Stimulated activated CD4-positive, alpha-beta T cell treated with anti-CD3 and anti-CD28 coated beads, Interleukin-1b, Interleukin-23, amount 100 ng/mL, for 4 hours (primary cell): ENCODE measurements at regions not wholly inside any gene's neighbourhood (a gene's known extent, or its start where the extent isn't known, plus 50 kb on each side); places are given as distances from the start of the nearest gene placed in this dataset.
"Not testable (repeated sequence)": the region's sequence is repeated elsewhere in the genome, so short reads cannot be mapped to it uniquely, and the experiment has no call there.

Source experiments
- DNase-seq, 2 donors: peaks; one replicate each; pipeline ENCODE4 v3.0.0-alpha.2; 2020; ENCODE audit warnings: low read depth in 2 of 2

- DNase-seq, result no peak
These were observed 206.4 kb downstream of the LRRK2 start for GRCh38 chr12:40431169-40431568.

DNA sequence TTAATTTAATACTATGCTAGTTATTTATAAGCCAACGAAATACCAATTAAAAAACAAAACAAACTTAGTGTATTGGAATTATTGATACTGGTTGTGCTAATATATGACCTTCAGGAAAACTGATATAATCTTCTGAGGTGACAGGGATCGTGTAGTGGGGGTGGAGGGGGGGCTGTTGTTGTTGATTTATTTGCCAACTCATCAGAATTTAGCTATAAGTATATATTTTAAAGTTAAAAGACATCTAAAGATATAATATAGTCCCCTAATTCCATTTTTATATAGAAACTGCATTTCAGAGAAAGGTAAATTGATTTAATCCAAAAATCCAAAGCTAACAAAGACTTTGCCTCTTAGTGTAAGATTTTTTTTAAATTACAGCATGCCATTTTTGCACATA lies 210.5 kb downstream of the LRRK2 start:
- no peak for DNase-seq

GRCh38 chr12:40435951-40436350 lies 211.2 kb downstream of the LRRK2 start:
- no peak for DNase-seq

GRCh38 chr12:40436564-40436963 lies 211.8 kb downstream of the LRRK2 start:
- DNase-seq, result no peak

DNA sequence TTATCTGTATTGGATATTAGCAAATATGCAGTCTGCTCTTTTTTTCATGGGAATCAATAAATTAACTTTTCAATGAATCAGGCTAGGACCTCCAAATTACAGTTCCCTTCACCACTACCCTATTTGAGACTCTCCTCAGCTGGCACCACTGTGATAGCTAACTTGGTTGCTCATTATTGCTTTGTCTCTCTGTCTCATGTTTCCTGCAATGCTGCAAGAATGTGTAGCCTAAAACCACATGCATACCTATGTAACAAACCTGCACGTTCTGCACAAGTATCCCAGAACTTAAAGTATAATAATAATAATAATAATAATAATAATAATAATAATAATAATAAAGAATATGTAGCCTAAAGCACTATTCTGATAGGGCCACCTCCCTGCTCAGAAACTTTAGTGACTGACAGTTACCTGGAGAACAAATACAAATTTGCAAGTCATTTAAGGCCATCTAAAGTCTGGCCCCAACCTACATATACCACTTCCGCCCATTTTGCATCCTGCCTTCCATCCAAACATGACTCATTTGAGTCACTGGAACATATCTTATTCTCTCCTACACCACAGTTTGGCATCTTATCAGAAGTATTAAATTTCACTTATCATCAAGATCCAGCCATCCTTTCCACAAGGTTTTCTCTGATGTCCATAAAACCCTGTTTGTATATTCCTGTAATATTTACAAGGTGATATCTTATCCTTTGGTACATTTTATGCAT lies 215.1 kb downstream of the LRRK2 start:
- DNase-seq, result no peak

DNA sequence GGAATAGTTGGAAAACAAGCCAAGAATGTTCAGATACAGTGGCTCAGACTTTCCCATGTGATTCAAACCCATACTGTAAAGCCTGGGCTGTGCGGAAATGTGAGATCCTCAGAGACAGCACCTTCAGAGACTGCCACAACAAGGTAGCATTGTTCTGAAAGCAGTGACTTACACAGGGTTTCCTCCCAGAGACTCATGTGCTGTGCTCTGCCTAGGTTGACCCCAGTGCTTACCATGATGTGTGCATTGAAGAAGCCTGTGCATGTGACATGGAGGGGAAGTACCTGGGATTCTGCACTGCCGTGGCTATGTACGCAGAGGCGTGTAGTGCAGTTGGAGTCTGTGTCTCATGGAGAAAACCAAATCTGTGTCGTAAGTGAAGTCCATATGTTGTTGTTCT lies 219.4 kb downstream of the LRRK2 start:
- DNase-seq, result no peak

DNA sequence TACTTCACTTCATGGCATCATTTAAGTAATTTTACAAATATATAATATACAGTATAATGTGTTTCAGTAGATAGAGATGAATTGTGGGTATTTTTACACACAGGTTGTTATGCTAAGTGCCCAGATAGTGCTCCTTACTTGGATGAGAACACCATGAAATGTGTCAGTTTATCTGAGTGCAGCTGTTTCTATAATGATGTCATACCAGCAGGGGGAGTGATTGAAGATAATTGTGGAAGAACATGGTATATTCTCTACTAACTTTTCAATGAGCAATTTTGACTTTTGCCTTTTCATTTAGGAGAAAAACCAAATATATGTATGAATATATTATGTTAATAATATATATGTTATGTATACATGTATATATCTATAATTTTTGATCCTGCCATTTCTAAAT lies 221.6 kb downstream of the LRRK2 start:
- no peak for DNase-seq

GRCh38 chr12:40448523-40448922 lies 223.7 kb downstream of the LRRK2 start:
- DNase-seq, result not testable (repeated sequence)

GRCh38 chr12:40451661-40452060 lies 226.9 kb downstream of the LRRK2 start:
- no peak for DNase-seq

DNA sequence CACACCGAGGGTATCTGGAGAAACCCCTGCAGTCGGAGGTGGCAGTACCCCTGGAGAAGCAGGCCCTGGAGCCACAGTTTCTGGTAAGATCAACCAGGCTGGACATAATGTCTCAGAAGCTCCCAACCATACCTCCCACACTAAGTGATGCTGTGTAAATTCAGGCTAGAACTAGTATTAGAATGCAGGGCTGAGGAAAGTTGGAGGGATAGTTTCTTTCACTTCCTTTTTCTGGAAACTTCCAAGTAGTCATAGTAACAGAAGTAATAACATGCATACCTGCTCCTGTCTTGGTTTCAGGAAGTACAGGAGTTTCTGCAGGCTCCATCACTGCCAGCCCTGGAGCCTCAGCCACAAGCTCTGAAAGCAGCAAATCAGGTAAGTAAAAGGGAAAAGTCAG lies 228.1 kb upstream of the CNTN1 start:
- DNase-seq, result no peak

- no peak for DNase-seq
These were observed 222.5 kb upstream of the CNTN1 start for GRCh38 chr12:40469736-40470135.

- no peak for DNase-seq
These were observed 218.3 kb upstream of the CNTN1 start for GRCh38 chr12:40473962-40474361.

DNA sequence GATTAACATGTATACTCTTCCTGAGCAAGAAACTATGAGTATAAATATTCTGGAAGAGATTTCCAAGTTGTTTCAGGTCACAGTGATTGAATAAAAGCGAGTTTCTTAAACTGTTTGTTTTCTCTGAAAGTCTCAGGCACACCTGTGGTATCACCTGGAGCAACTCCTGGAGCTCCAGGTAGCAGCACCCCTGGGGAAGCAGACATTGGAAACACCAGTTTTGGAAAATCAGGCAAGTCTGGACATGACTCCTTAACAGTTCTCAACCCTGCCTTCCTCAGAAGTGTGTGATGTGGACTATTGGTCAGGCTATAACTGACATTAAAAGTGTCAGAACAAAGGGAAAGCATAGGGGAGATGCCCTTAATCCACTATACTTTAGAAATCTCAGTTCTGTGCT lies 217.6 kb upstream of the CNTN1 start:
- no peak for DNase-seq

GRCh38 chr12:40499856-40500255 lies 192.4 kb upstream of the CNTN1 start:
- DNase-seq, result no peak

DNA sequence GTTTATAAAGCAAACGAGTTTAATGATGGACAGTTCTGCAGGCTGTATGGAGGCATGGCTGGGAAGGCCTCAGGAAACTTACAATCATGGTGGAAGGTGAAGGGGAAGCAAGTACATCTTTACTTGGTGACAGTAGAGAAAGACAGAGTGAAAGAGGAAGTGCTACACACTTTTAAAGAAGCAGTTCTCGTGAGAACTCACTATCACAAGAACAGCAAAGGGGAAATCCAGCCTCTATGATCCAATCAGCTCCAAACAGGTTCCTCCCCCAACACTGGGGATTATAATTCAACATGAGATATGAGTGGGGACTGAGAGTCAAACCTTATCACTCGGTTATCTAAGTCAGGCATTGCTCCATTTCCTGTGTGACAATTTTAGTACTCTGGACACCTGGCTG lies 189.9 kb upstream of the CNTN1 start:
- no peak for DNase-seq

GRCh38 chr12:40505327-40505726 lies 186.9 kb upstream of the CNTN1 start:
- DNase-seq, result no peak

DNA sequence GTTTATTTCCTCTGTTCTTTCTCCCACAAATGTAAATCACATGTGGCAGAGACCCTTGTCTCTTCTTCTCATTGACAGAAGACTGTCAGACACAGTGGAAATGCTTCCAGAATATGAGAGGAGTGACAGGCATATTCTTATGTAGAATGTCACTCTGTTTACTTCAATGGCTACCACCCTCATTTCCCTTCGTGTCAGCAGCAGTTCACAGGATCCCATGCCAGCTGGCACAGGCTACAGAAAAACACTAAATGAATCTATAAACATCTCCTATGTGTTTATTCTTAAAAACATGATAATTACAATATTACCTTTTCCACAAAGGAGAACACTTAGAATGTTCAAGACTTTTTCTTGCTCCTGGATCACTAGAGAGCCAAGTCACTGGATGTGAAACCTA lies 183.8 kb upstream of the CNTN1 start:
- no peak for DNase-seq

- no peak for DNase-seq
These were observed 180.9 kb upstream of the CNTN1 start for GRCh38 chr12:40511341-40511740.

GRCh38 chr12:40515041-40515816 lies 177.0 kb upstream of the CNTN1 start:
- no peak for DNase-seq

- no peak for DNase-seq
These were observed 169.4 kb upstream of the CNTN1 start for GRCh38 chr12:40522837-40523236.

- DNase-seq, result no peak
These were observed 167.2 kb upstream of the CNTN1 start for GRCh38 chr12:40525054-40525453.

- DNase-seq, result no peak
These were observed 157.4 kb upstream of the CNTN1 start for GRCh38 chr12:40534828-40535227.

- DNase-seq, result no peak
These were observed 140.8 kb upstream of the CNTN1 start for GRCh38 chr12:40551466-40551865.
